ENCODE measurements at regions not wholly inside any gene's neighbourhood (a gene's known extent, or its start where the extent isn't known, plus 50 kb on each side); places are given as distances from the start of the nearest gene placed in this dataset.

- Mint-ChIP-seq H3K27ac (no peak overlapping the region), H3K36me3 (no peaks in the 10 kb centered on the region), H3K27me3 (no peaks in the 10 kb centered on the region), H3K4me3 (no peak overlapping the region), H3K4me1 (ENCODE audit: unreplicated experiment) (peaks cover 2% of the 10 kb centered on the region), H3K9me3 (no peaks in the 10 kb centered on the region)
- no peak for DNase-seq (ENCODE audit: extremely low spot score, unreplicated experiment)
- no peak for TF ChIP-seq CTCF (conservative IDR thresholded peaks at IDR 0.05)
Observed at GRCh38 chr12:76643438-76643837, 83.9 kb upstream of the OSBPL8 start.

GRCh38 chr12:76644950-76645349 is 85.4 kb upstream of the OSBPL8 start:
- no peaks in the 10 kb centered on the region for H3K9me3 Mint-ChIP-seq
- no peak for DNase-seq (ENCODE audit: extremely low spot score, unreplicated experiment)

GRCh38 chr12:76645934-76646333 is 86.4 kb upstream of the OSBPL8 start:
- no peaks in the 10 kb centered on the region for H3K36me3 Mint-ChIP-seq
- peaks cover 11% of the 10 kb centered on the region for H3K4me1 Mint-ChIP-seq (ENCODE audit: unreplicated experiment)
- no peaks in the 10 kb centered on the region for H3K27me3 Mint-ChIP-seq
- no peak overlapping the region for H3K27ac Mint-ChIP-seq
- no peaks in the 10 kb centered on the region for H3K9me3 Mint-ChIP-seq
- H3K4me3 Mint-ChIP-seq = no peak overlapping the region
- no peak for TF ChIP-seq CTCF (conservative IDR thresholded peaks at IDR 0.05)
- no peak for DNase-seq (ENCODE audit: extremely low spot score, unreplicated experiment)

More at GRCh38 chr12:76644950-76645349, 85.4 kb upstream of the OSBPL8 start:
- Mint-ChIP-seq H3K4me3 (no peak overlapping the region), H3K27ac (no peak overlapping the region), H3K36me3 (no peaks in the 10 kb centered on the region), H3K4me1 (ENCODE audit: unreplicated experiment) (peaks cover 11% of the 10 kb centered on the region), H3K27me3 (no peaks in the 10 kb centered on the region)
- no peak for TF ChIP-seq CTCF (conservative IDR thresholded peaks at IDR 0.05)

GRCh38 chr12:76646366-76646765 is 86.8 kb upstream of the OSBPL8 start:
- H3K36me3 Mint-ChIP-seq = no peaks in the 10 kb centered on the region
- H3K27me3 Mint-ChIP-seq = no peaks in the 10 kb centered on the region
- H3K4me3 Mint-ChIP-seq = no peak overlapping the region
- no peak for DNase-seq (ENCODE audit: extremely low spot score, unreplicated experiment)
- peaks cover 11% of the 10 kb centered on the region for H3K4me1 Mint-ChIP-seq (ENCODE audit: unreplicated experiment)
- no peaks in the 10 kb centered on the region for H3K9me3 Mint-ChIP-seq
- no peak for TF ChIP-seq CTCF (conservative IDR thresholded peaks at IDR 0.05)
- no peak overlapping the region for H3K27ac Mint-ChIP-seq

GRCh38 chr12:76649099-76649498 is 89.5 kb upstream of the OSBPL8 start:
- H3K4me3 Mint-ChIP-seq = no peak overlapping the region
- TF ChIP-seq CTCF (conservative IDR thresholded peaks at IDR 0.05) = no peak

GRCh38 chr12:76652402-76652801 is 92.8 kb upstream of the OSBPL8 start:
- DNase-seq (ENCODE audit: extremely low spot score, unreplicated experiment) = no peak
- Mint-ChIP-seq H3K4me3 (no peak overlapping the region), H3K27me3 (no peaks in the 10 kb centered on the region), H3K4me1 (ENCODE audit: unreplicated experiment) (peaks cover 11% of the 10 kb centered on the region), H3K9me3 (no peaks in the 10 kb centered on the region), H3K36me3 (no peaks in the 10 kb centered on the region), H3K27ac (no peak overlapping the region)
- no peak for TF ChIP-seq CTCF (conservative IDR thresholded peaks at IDR 0.05)

More at GRCh38 chr12:76649099-76649498, 89.5 kb upstream of the OSBPL8 start:
- Mint-ChIP-seq H3K4me1 (ENCODE audit: unreplicated experiment) (peaks cover 11% of the 10 kb centered on the region), H3K9me3 (no peaks in the 10 kb centered on the region), H3K27ac (no peak overlapping the region), H3K36me3 (no peaks in the 10 kb centered on the region), H3K27me3 (no peaks in the 10 kb centered on the region)
- no peak for DNase-seq (ENCODE audit: extremely low spot score, unreplicated experiment)

Measured in type B pancreatic cell (in vitro differentiated cells).